CD14-positive monocyte (primary cell): ENCODE measurements at regions not wholly inside any gene's neighbourhood (a gene's known extent, or its start where the extent isn't known, plus 50 kb on each side); places are given as distances from the start of the nearest gene placed in this dataset.

Source experiments
- DNase-seq, 3 donors: peaks; one replicate each; pipeline ENCODE4 v3.0.0-alpha.2; 2011 to 2022
- H2AFZ ChIP-seq: 2 replicates; pipeline ENCODE4 v1.6.0; 2012; ENCODE audit warnings: mild to moderate bottlenecking, low read depth, low read length, inconsistent platforms; ENCODE audit not compliant: insufficient read depth, poor library complexity, severe bottlenecking
- H3K27ac ChIP-seq, 2 donors: 1 replicate in 1 of 2; 2 replicates in 1 of 2; pipeline ENCODE4 v1.5.1; 2012 to 2013; ENCODE audit warnings: low read length in 2 of 2, control low read depth in 1 of 2, inconsistent platforms in 1 of 2, low read depth in 1 of 2, mild to moderate bottlenecking in 1 of 2
- H3K27me3 ChIP-seq, 2 donors: one replicate each; pipeline versions ENCODE4 v1.6.0 to v1.6.1; 2011 to 2013; ENCODE audit warnings: low read length in 2 of 2; ENCODE audit not compliant: control insufficient read depth in 2 of 2, insufficient read depth in 2 of 2
- H3K36me3 ChIP-seq, 2 donors: replicated peaks in 1 of 2; 1 replicate in 1 of 2; 2 replicates in 1 of 2; pipeline versions ENCODE4 v1.5.1 to v1.6.1; 2012 to 2013; ENCODE audit warnings: low read length in 2 of 2, control low read depth in 1 of 2, inconsistent platforms in 1 of 2, mild to moderate bottlenecking in 1 of 2; ENCODE audit not compliant: insufficient read depth in 2 of 2, control insufficient read depth in 1 of 2
- H3K4me1 ChIP-seq, 2 donors: 1 replicate in 1 of 2; 2 replicates in 1 of 2; pipeline versions ENCODE4 v1.5.1 to v1.6.1; 2012 to 2013; ENCODE audit warnings: low read length in 2 of 2, control low read depth in 1 of 2, inconsistent platforms in 1 of 2, mild to moderate bottlenecking in 1 of 2, moderate library complexity in 1 of 2; ENCODE audit not compliant: insufficient read depth in 2 of 2, control insufficient read depth in 1 of 2
- H3K4me2 ChIP-seq: replicated peaks from 2 replicates; pipeline ENCODE3; 2012; ENCODE audit warnings: low read length, moderate library complexity, mild to moderate bottlenecking; ENCODE audit not compliant: poor library complexity, severe bottlenecking; ENCODE audit errors: extremely low read depth
- H3K4me3 ChIP-seq, 3 experiments: fragments of 200-600 bp in 1 of 3; sonication (generic) in 1 of 3; replicated peaks in 1 of 3; 1 replicate in 2 of 3; 2 replicates in 1 of 3; pipeline ENCODE4 v1.5.1; 2011 to 2013; ENCODE audit warnings: low read length in 3 of 3, mild to moderate bottlenecking in 3 of 3, control low read depth in 2 of 3, low read depth in 2 of 3, inconsistent platforms in 1 of 3, moderate library complexity in 1 of 3
- H3K79me2 ChIP-seq: 2 replicates; pipeline ENCODE4 v1.6.0; 2012; ENCODE audit warnings: mild to moderate bottlenecking, control low read depth, inconsistent platforms, low read length, moderate library complexity; ENCODE audit not compliant: insufficient read depth
- H3K9ac ChIP-seq: 2 replicates; pipeline ENCODE4 v1.6.0; 2017; ENCODE audit warnings: low read length, mild to moderate bottlenecking; ENCODE audit not compliant: insufficient read depth, poor library complexity, severe bottlenecking
- H3K9me3 ChIP-seq, 2 donors: replicated peaks in 1 of 2; 1 replicate in 1 of 2; 2 replicates in 1 of 2; pipeline versions ENCODE4 v1.5.1 to v1.6.1; 2012 to 2013; ENCODE audit warnings: low read length in 2 of 2, control low read depth in 1 of 2; ENCODE audit not compliant: control insufficient read depth in 1 of 2, insufficient read depth in 1 of 2
- H4K20me1 ChIP-seq: 2 replicates; pipeline ENCODE4 v1.6.0; 2012; ENCODE audit warnings: mild to moderate bottlenecking, low read length, control low read depth, moderate library complexity; ENCODE audit not compliant: insufficient read depth
- H3K27ac Mint-ChIP-seq, 7 donors: one replicate each; pipeline ENCODE4 v1.8.0; 2020; ENCODE audit warnings: mild to moderate bottlenecking in 7 of 7, mixed read lengths in 7 of 7, moderate library complexity in 6 of 7, inconsistent platforms in 2 of 7
- H3K27me3 Mint-ChIP-seq, 3 donors: one replicate each; pipeline ENCODE4 v1.8.0; 2021 to 2022; ENCODE audit warnings: low read depth in 3 of 3, mild to moderate bottlenecking in 3 of 3, mixed read lengths in 3 of 3, moderate library complexity in 3 of 3, inconsistent platforms in 1 of 3
- H3K36me3 Mint-ChIP-seq, 2 donors: one replicate each; pipeline ENCODE4 v1.8.0; 2020; ENCODE audit warnings: mixed read lengths in 2 of 2, inconsistent platforms in 1 of 2, mild to moderate bottlenecking in 1 of 2
- H3K4me1 Mint-ChIP-seq: one replicate; pipeline ENCODE4 v1.8.0; 2020; ENCODE audit warnings: mild to moderate bottlenecking, mixed read lengths
- H3K4me3 Mint-ChIP-seq, 2 donors: one replicate each; pipeline ENCODE4 v1.8.0; 2020; ENCODE audit warnings: mild to moderate bottlenecking in 2 of 2, mixed read lengths in 2 of 2, moderate library complexity in 1 of 2
- H3K9me3 Mint-ChIP-seq, 7 donors: one replicate each; pipeline ENCODE4 v1.8.0; 2020 to 2022; ENCODE audit warnings: mixed read lengths in 7 of 7, mild to moderate bottlenecking in 6 of 7, moderate library complexity in 6 of 7, inconsistent platforms in 2 of 7
- WGBS: methylation state at CpG from one replicate; pipeline ENCODE4 v1.1.5; 2013; ENCODE audit warnings: missing lambda C conversion rate; ENCODE audit not compliant: insufficient coverage; 5-methylcytosine and 5-hydroxymethylcytosine counted together
- intact Hi-C, 2 donors: fragments of 100-400 bp; cut with micrococcal nuclease; formaldehyde crosslinking; loops; one replicate each; pipeline versions ENCODE4 v1.15.0 to v1.15.1; 2023
- TF ChIP-seq, protein P1 (sequence below): fragments of 200-600 bp; IDR thresholded peaks from one replicate; pipeline ENCODE4 v1.8.0; 2022; ENCODE audit warnings: antibody characterized with exemption, mild to moderate bottlenecking

DNA sequence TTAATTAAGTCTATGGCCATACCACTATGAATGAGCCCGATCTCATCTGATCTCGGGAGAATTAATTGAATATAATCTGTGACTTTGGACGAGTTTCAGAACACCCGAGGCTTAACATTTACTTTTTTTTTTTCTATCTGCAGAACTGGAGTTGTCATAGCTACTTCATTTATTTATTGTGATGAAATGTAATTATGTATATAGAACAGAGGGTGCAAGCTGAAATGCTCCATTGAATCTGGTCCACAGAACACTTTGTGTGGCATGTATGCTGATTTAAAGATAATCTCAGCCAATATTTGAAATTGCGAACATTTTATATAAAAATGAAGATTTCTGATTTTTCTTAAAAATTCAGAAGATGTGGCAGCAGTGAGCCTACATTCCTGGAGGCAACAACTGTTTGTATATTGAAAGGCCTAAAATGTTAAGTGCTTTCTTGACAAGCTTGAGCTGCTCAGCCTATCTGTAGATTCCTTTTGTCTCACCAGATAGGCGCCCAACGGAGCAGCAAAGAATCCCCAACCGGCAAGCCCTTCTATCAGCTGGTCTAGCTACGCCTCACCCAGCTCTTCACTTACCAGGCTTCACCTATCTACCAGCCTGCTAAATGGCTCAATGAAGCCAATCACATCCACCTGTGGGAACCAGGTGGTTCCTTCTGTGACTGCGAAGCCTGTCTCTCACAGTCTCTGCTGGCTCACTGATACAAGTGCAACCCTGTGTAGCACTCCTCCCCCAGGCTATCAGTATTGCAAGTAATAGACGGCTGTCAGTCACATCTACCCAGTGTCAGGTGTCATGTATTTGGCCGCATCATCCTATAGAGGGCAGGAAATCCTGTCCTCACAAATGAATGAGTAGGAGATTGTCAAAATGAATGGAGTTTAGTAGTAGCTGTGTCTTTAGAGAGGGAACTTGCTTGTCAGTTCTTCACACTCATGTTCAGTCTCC lies 170.6 kb upstream of the MRPS30 start:
- no peak overlapping the region for H3K9ac ChIP-seq
- no peaks in the 10 kb centered on the region for H3K4me1 ChIP-seq
- 87% methylated on average over 6 of the region's 12 CpGs for WGBS
- no peaks in the 10 kb centered on the region for H3K36me3 ChIP-seq
- Mint-ChIP-seq H3K4me3 (no peak overlapping the region), H3K36me3 (no peaks in the 10 kb centered on the region), H3K27me3 (no peaks in the 10 kb centered on the region), H3K9me3 (peaks cover 0 to 18% (median 2%) of the 10 kb centered on the region in 7 donors), H3K27ac (no peak overlapping the region), H3K4me1 (no peaks in the 10 kb centered on the region)
- H2AFZ ChIP-seq = no peak overlapping the region
- DNase-seq = no peak
- H3K79me2 ChIP-seq = no peaks in the 10 kb centered on the region
- no peaks in the 10 kb centered on the region for H4K20me1 ChIP-seq
- H3K4me2 ChIP-seq = no peak overlapping the region
- peaks cover 15 to 25% of the 10 kb centered on the region in 2 donors for H3K9me3 ChIP-seq
- H3K4me3 ChIP-seq = no peak overlapping the region
- intact Hi-C loops = no loop called here
- TF ChIP-seq, protein P1, sequence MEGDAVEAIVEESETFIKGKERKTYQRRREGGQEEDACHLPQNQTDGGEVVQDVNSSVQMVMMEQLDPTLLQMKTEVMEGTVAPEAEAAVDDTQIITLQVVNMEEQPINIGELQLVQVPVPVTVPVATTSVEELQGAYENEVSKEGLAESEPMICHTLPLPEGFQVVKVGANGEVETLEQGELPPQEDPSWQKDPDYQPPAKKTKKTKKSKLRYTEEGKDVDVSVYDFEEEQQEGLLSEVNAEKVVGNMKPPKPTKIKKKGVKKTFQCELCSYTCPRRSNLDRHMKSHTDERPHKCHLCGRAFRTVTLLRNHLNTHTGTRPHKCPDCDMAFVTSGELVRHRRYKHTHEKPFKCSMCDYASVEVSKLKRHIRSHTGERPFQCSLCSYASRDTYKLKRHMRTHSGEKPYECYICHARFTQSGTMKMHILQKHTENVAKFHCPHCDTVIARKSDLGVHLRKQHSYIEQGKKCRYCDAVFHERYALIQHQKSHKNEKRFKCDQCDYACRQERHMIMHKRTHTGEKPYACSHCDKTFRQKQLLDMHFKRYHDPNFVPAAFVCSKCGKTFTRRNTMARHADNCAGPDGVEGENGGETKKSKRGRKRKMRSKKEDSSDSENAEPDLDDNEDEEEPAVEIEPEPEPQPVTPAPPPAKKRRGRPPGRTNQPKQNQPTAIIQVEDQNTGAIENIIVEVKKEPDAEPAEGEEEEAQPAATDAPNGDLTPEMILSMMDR = no peak
- no peak overlapping the region for H3K27ac ChIP-seq
- H3K27me3 ChIP-seq = no peaks in the 10 kb centered on the region

DNA sequence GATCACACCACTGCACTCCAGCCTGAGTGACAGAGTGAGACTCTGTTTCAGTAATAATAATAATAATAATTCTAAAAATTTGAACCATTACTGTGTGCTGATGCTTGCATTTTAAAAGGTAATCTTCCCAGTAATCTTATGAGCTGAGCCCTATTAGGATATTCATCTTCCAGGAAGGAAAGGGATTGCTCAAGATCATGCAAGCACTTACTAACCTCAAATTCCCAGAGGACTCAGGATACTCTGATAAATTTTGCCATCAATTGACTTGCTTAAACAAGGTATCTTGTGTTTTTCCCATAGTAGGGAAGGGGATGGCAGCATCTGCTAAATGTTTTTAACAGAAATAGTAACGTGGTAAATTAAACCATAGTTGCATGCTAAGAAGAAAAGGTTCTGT lies 176.4 kb upstream of the MRPS30 start:
- peaks cover 7 to 11% of the 10 kb centered on the region in 2 donors for H3K9me3 ChIP-seq
- H3K9ac ChIP-seq = no peak overlapping the region
- Mint-ChIP-seq H3K27me3 (no peaks in the 10 kb centered on the region), H3K4me1 (no peaks in the 10 kb centered on the region), H3K36me3 (no peaks in the 10 kb centered on the region), H3K9me3 (peaks cover 0 to 7% (median 2%) of the 10 kb centered on the region in 7 donors), H3K27ac (no peak overlapping the region), H3K4me3 (no peak overlapping the region)
- H3K4me1 ChIP-seq = no peaks in the 10 kb centered on the region
- intact Hi-C loops = no loop called here
- H3K27me3 ChIP-seq = no peaks in the 10 kb centered on the region
- no peak overlapping the region for H2AFZ ChIP-seq
- no peak for DNase-seq
- TF ChIP-seq, protein P1 = no peak
- H3K36me3 ChIP-seq = no peaks in the 10 kb centered on the region
- H3K4me3 ChIP-seq = no peak overlapping the region
- H3K4me2 ChIP-seq = no peak overlapping the region
- H4K20me1 ChIP-seq = no peaks in the 10 kb centered on the region
- no peaks in the 10 kb centered on the region for H3K79me2 ChIP-seq
- no peak overlapping the region for H3K27ac ChIP-seq
- no CpG with 5 or more reads among the region's 1 CpG for WGBS
